Stimulated activated CD4-positive, alpha-beta T cell treated with anti-CD3 and anti-CD28 coated beads, Interleukin-2, amount 100 ng/mL, for 24 hours (primary cell): ENCODE measurements at regions not wholly inside any gene's neighbourhood (a gene's known extent, or its start where the extent isn't known, plus 50 kb on each side); places are given as distances from the start of the nearest gene placed in this dataset.

ENCODE experiments used
- DNase-seq, 2 donors: peaks; one replicate each; pipeline ENCODE4 v3.0.0-alpha.2; 2020

GRCh38 chr16:54605536-54606066 lies 319.0 kb upstream of the IRX3 start:
- no peak for DNase-seq

GRCh38 chr16:54602666-54603065 lies 316.1 kb upstream of the IRX3 start:
- no peak for DNase-seq

GRCh38 chr16:54597222-54597621 lies 310.6 kb upstream of the IRX3 start:
- no peak for DNase-seq

- no peak for DNase-seq
Measured at GRCh38 chr16:54595621-54596020, 309.0 kb upstream of the IRX3 start.

- DNase-seq, result no peak
Measured at GRCh38 chr16:54594601-54595391, 308.2 kb upstream of the IRX3 start.

- DNase-seq, result no peak
Measured at GRCh38 chr16:54591816-54592246, 305.2 kb upstream of the IRX3 start.

GRCh38 chr16:54590836-54591235 lies 304.2 kb upstream of the IRX3 start:
- no peak for DNase-seq

GRCh38 chr16:54589326-54589725 lies 302.7 kb upstream of the IRX3 start:
- DNase-seq, result no peak

GRCh38 chr16:54588026-54588425 lies 301.4 kb upstream of the IRX3 start:
- DNase-seq, result no peak

- no peak for DNase-seq
Measured at GRCh38 chr16:54587176-54587515, 300.6 kb upstream of the IRX3 start.

GRCh38 chr16:54586474-54587175 lies 300.0 kb upstream of the IRX3 start:
- DNase-seq, result no peak

- DNase-seq, result no peak
Measured at GRCh38 chr16:54585998-54586340, 299.4 kb upstream of the IRX3 start.

- no peak for DNase-seq
Measured at GRCh38 chr16:54585094-54585997, 298.8 kb upstream of the IRX3 start.

- no peak for DNase-seq
Measured at GRCh38 chr16:54584121-54584520, 297.5 kb upstream of the IRX3 start.

- no peak for DNase-seq
Measured at GRCh38 chr16:54582631-54583250, 296.2 kb upstream of the IRX3 start.

GRCh38 chr16:54579106-54579728 lies 292.6 kb upstream of the IRX3 start:
- DNase-seq, result no peak

GRCh38 chr16:54577651-54578128 lies 291.1 kb upstream of the IRX3 start:
- DNase-seq, result no peak

GRCh38 chr16:54576785-54577184 lies 290.2 kb upstream of the IRX3 start:
- DNase-seq, result no peak

GRCh38 chr16:54568906-54569807 lies 282.6 kb upstream of the IRX3 start:
- no peak for DNase-seq

GRCh38 chr16:54564841-54565240 lies 278.3 kb upstream of the IRX3 start:
- DNase-seq, result no peak

GRCh38 chr16:54554581-54554980 lies 268.0 kb upstream of the IRX3 start:
- no peak for DNase-seq
